GM18951 (cell line): ENCODE measurements at regions not wholly inside any gene's neighbourhood (a gene's known extent, or its start where the extent isn't known, plus 50 kb on each side); places are given as distances from the start of the nearest gene placed in this dataset.
"Not testable (repeated sequence)": the region's sequence is repeated elsewhere in the genome, so short reads cannot be mapped to it uniquely, and the experiment has no call there.

ENCODE experiments used
- POLR2A ChIP-seq: IDR thresholded peaks from 4 replicates; pipeline ENCODE4 v1.6.1; 2011; ENCODE audit warnings: mild to moderate bottlenecking; ENCODE audit not compliant: insufficient read length, insufficient read depth; ENCODE audit errors: extremely low read depth
- in situ Hi-C: fragments of 300-500 bp; cut with MboI; formaldehyde crosslinking; loops from one replicate; pipeline ENCODE4 v1.12.0; 2022; ENCODE audit warnings: low sequenced_read_pairs, mixed read lengths, inconsistent platforms; ENCODE audit not compliant: unreplicated experiment

DNA sequence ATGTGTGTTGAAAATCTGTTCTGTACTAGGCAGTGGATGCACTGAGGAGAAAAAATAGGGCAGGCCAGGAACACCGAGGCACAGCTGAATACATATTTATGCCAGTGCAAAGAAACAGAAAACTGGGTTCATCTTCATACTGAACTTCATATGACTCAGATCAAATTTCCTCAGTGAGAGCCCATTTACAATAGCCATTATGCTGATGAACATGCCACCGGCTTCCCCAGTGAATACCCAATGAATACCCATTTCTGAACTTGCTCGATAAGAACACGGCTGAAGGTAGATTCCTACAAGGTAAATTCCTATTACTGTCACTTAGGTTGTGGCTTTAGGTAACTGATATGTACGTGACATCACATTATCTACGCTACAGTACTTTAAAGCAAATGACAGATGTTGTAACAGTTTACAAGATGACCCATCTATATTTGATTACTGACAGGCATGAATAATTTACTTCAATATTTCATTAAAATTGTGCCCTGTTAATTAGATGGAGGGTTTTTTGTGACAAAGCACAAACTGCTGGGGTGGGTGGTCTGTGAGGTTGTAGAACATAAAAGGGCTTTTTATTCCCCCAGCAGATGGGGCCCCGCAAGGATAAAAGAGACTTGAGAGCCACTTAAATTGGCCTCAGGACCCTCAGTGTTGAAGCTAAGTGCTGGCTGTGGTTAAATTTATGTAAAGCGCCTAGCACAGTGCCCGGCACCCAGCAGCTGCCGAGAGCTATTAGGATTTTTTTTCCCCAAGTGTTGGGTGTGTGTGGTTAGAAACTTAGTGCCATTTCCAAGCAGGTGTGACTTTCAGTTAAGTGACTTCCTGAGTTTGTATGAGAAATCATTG is 264.5 kb downstream of the CD83 start:
- in situ Hi-C loops, result no loop called here
- TF ChIP-seq POLR2A, result no peak

DNA sequence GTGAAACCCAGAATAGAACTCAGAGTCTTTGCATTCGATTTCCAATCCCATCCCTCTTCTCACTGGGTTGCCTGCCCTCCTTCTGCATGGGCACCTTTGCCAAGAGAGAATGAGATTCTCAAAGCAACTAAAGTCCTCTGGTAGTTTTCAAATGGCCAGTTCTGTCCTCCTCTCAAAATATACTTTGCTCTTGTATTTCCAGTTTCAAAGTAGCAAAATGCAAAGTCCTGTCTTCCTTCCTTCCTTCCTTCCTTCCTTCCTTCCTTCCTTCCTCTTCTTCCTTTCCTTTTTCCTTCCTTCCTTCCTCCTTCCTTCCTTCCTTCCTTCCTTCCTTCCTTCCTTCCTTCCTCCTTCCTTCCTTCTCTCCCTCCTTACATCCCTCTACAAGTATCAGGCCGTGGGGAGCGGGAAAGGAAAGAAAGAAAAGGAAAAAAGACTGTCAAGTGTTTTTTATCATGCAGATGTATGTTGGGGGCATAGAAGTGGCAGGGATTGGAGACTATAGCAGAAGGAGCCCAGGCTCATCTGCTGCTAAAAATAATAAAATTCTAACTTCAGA is 265.2 kb downstream of the CD83 start:
- no peak for TF ChIP-seq POLR2A
- in situ Hi-C loops, result no loop called here

DNA sequence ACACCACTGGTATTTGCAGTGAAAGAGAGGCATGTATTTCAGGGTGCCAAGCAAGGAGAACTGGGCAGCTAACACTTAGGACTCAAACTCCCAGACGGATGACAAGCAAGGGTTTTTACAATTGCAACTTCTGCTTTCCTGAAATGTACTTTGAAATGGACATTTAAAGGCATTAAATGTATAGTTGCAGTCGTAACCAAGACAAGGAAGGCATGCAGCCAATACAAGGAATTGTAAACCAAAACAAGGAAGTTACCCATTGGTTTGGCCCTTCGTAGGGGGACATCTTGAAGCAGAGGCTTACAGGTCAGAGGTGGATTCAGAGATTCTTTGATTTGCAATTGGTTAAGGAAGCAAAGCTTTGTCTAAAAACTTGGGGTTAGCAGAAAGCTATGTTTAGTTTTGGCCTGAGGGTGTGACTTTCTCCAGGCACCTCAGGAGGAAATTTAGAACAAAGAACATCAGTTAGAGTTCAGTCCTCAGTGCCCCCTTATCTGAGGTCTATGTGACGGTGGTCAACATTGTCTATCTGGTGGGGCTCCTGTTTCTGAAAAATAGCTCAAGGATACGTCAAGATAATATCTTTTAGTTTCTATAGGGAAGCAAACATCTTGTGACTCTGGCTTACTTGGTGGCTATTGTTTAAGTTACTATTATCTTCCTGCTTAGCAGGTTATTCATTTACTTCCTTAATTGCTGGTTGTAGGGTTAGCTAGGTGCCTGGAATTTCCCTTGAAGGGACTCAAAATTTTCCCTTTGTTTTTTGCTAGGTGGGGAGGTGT is 266.0 kb downstream of the CD83 start:
- in situ Hi-C loops, result no loop called here
- TF ChIP-seq POLR2A, result no peak

DNA sequence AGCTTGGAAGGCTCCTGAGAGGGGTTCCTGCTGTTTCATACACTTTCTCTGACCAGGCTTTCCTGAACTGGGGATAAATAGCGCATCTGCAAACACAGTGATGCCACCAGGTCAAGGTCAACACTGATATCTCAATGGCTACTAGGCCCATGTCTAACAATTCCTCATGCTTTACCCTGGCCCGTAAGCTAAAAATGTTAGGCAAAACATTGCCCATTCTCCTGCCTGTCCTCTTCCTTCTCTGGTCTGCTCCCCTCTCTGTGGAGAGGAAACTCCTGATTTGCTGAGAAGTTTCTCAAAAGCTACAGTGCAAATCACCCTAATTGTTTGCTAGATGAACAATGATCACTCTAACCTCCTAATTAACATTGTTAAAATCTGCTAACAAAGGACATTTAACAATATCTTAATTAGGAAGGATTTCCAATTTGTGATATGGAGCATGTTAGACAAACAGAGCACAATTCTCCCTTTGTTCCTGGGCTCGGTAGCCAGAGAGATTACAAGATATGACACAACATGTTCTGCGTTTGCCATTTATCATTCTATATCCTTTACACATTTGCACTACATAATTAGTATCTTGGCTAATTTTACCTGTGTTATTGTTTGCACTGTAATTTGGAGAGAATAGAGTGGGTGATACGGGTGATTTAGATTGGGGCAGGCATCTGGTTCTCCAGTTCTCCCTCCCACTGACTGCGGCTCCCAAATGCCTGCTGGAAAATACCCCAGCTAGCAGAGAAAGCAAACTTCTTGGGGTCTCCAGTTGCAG is 266.8 kb downstream of the CD83 start:
- TF ChIP-seq POLR2A, result no peak
- in situ Hi-C loops, result no loop called here

DNA sequence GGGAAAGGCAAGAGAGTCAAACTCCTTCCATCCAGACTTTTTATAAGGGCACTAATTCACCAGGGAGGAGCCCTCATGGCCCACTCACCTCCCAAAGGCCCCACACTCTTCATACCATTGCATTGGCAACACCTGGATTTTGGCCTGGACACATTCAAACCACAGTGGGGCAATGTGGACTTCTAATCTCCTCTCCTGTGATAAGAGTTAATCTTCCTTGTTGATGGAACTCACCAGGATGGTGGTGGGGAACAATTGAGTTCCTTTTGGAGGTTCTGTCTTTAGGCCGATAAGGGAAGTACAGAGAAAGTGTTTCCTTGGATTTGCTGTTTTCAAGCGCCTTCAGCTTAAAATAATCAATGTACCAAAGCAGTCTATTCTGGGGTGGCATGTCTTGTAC is 268.7 kb downstream of the CD83 start:
- no peak for TF ChIP-seq POLR2A
- in situ Hi-C loops, result no loop called here

DNA sequence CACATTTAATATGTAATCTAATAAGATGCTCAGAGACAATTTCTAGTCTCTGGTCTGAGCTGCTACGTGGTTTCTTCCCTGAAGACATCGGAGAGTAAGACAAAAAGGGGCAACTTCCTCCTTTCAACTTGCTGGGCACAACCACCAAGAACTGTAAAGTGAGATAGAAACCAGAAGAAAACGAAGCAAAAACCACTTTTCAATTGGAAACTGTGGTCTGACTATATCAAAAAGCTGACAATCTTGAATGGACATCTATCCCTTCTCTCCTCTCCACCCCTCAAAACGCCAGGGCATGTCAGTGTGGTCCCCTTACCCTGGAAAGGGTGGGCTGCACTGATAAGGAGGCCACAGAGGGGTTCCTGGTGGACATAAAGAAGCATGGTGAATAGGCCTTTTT is 269.1 kb downstream of the CD83 start:
- in situ Hi-C loops, result no loop called here
- TF ChIP-seq POLR2A, result no peak

DNA sequence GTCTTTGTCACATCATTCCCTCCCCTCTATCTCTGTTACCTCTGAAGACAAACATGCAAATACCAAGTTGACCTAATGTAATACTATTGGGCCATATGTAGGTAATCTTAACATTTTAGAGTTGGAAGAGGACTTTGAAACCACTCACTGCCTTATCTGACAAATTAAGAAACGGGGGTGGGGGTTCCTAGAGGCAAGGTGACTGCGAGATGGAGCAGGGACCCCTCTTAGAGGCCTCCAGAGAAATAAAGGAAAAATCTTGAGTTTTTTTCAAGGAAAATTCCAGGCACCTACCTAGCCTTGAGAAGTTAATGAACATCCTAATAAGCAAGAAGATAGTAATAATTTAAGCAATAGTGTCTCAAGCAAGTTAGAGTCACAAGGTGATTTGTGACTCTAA is 270.8 kb downstream of the CD83 start:
- in situ Hi-C loops, result no loop called here
- TF ChIP-seq POLR2A, result no peak

DNA sequence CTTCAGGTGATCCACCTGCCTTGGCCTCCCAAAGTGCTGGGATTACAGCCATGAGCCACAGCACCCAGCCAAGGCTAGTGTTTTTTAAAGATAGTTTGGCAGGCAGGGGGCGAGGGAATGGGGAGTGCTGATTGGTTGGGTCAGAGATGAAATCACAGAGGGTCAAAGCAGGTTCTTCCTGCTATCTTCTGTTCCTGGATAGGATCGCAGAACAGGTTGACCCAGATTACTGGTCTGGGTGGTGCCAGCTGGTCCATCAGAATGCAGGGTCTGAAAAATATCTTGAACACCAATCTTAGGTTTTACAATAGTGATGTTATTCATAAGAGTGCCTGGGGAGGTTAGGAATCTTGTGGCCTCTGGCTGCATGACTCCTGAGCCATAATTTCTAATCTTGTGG is 272.2 kb downstream of the CD83 start:
- in situ Hi-C loops, result not testable (repeated sequence)

DNA sequence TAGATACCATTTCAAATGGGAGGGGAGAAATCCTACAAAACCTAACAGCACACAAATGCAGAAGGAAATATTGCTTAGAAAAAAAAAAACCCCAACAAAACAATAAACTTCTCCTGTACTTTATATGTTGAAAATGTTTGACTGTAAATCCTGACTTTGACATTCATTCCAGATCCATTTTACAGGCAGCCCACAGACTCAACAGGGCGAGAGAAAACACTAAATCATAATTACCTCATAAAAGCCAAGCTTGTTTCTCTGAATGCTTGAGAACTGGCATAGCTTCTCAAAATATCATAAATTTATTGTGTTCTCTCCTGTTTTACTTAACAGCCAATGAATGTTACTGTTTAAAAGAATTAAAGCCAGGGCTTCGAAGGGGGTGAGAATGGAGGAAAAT is 273.2 kb downstream of the CD83 start:
- no peak for TF ChIP-seq POLR2A
- in situ Hi-C loops, result no loop called here

DNA sequence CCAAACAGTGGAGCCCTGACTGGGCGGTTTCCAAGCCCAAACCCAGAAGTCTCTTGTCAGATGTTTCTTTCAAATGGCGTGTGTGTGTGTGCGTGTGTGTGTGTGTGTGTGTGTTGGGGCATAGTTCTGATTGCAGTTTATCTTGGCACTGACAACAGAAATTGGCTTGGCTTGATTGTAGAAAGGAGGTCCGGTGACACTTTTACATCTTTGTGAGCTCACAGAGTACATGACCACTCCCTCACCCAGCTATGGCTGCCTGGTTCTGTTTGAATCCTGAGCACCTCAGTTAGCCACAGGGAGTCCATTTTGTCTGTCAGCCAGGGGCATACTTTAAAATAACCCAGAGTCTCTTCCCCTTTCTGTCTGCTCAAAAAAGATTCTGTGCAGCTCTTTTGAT is 276.3 kb downstream of the CD83 start:
- in situ Hi-C loops, result no loop called here
- TF ChIP-seq POLR2A, result no peak

DNA sequence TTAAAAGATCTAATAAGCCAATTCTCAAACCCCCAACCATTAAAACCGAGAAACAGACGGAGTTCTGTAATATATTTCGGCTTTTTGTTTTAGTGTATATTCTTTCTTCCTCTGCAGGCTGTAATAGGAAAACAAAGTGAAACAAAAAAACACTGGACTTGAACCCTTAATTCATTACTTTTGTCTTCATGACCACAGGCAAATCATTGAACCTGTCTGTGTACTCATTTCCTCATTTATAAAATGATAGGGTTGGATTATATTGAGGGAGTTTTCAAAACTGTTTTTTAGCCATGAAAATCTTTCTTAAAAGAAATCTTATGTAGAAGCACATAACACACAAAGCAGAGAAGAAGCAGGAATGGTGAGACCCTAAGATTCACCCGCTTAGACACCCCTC is 278.8 kb downstream of the CD83 start:
- TF ChIP-seq POLR2A, result no peak
- in situ Hi-C loops, result no loop called here

DNA sequence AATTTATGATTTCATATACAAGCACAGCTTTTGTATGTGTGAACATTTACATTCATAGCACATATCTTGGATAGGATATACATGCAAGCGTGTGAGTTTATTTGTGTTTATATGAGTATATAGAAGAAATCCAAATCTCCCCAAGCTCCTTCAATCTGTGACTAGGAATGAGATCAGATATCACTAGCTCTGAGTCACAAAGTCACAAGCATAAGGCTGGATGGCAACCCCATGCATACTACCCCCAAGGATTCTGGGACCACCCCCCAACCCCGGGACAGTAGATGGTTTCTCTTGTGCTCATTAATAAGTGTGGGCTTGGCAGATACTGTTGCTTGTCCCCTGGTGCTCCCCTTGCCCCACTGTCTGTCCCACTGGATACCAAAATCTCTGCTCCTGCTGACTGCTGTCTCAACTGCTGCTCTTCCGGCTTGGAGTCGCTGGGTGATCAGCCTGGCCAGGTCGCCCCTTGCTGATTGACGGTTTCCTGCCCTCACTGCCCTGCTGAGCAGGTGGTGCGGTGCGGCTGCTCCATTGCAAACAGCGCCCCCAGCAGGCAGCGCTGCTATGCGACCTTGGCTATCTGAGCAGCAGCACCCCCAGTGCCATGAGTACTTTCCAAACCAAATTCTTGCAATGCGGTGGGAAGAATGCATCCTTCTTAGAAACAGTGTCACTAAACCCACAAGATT is 279.4 kb downstream of the CD83 start:
- in situ Hi-C loops, result no loop called here
- TF ChIP-seq POLR2A, result no peak

DNA sequence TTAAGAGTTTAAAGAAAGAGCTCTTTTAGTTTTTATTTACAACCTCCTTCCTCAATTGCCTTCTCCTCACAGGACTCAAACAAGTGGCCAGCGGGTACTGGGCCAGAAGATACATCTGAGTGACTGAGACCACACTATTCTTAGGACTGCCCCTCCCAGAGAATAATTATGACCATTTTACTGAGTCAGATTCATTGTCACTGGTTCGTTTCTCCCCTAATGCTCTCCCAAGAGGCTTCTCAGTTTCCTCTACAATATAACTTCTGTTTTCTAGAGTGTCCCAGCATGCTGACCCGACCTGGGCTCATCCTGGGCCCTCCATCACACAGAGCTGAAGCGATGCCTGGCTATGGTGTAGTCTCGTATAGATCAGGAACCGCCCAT is 279.9 kb downstream of the CD83 start:
- no peak for TF ChIP-seq POLR2A
- in situ Hi-C loops, result no loop called here

DNA sequence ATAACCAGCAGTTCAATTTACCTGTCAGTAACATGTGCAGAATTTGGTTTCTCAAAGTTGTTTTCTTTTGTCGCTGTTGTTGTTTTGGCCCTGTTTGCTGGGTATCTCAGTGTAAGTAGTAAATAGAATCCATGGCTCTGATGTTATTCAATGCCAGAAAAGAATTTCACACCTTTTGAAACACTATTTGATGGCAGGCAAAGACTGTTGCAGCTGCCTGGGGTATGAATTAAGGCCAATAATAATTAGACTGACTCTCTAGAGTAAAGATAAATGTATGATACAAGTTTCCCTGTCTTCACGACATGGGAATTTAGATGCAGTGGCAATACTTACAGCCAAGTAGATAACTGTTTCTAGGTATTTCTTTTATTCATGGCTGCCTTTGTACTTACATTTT is 281.4 kb downstream of the CD83 start:
- in situ Hi-C loops, result no loop called here
- no peak for TF ChIP-seq POLR2A
